ENCODE measurements at regions not wholly inside any gene's neighbourhood (a gene's known extent, or its start where the extent isn't known, plus 50 kb on each side); places are given as distances from the start of the nearest gene placed in this dataset.

DNA sequence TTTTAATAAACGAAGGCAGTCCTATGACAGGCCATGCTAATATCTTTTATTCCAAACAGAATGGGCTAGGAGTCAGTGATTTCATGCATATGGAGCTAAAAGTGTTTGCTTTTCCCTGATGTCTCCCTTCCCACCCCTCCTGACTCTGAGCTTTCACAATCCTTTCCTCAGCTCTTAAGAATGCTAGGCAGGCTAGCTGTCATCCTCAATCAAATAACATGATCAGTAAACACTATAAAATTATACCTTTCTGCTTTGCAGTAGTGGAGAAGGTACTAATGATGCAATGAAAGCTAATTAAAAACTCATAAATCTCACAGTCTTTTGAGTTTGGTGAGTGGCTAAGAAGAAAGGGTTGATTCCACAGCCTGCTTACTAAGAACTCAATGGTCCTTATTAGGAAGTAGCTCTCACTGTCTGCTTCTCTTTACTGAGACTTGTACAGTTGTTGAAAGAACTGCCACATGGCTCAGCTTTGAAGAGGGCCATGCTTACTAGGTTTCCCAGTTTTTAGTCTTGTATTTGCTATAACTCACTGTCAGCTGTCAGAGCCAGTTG, 250.9 kb upstream of the JAG1 start:
- H3K27me3 ChIP-seq (replicated peaks; ENCODE audit: control insufficient read depth, insufficient read depth, low read length), result no peaks in the 10 kb centered on the region
- no peak for DNase-seq (ENCODE audit: extremely low read depth, insufficient read length)
- H3K4me3 ChIP-seq (replicated peaks; ENCODE audit: low read depth, low read length), result no peak overlapping the region
- TF ChIP-seq, protein P1, sequence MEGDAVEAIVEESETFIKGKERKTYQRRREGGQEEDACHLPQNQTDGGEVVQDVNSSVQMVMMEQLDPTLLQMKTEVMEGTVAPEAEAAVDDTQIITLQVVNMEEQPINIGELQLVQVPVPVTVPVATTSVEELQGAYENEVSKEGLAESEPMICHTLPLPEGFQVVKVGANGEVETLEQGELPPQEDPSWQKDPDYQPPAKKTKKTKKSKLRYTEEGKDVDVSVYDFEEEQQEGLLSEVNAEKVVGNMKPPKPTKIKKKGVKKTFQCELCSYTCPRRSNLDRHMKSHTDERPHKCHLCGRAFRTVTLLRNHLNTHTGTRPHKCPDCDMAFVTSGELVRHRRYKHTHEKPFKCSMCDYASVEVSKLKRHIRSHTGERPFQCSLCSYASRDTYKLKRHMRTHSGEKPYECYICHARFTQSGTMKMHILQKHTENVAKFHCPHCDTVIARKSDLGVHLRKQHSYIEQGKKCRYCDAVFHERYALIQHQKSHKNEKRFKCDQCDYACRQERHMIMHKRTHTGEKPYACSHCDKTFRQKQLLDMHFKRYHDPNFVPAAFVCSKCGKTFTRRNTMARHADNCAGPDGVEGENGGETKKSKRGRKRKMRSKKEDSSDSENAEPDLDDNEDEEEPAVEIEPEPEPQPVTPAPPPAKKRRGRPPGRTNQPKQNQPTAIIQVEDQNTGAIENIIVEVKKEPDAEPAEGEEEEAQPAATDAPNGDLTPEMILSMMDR (IDR thresholded peaks at IDR 0.05; ENCODE audit: insufficient read depth, low read length, poor library complexity, severe bottlenecking), result no peak
- no peaks in the 10 kb centered on the region for H3K36me3 ChIP-seq (ENCODE audit: control insufficient read depth, insufficient read depth, low read length)

DNA sequence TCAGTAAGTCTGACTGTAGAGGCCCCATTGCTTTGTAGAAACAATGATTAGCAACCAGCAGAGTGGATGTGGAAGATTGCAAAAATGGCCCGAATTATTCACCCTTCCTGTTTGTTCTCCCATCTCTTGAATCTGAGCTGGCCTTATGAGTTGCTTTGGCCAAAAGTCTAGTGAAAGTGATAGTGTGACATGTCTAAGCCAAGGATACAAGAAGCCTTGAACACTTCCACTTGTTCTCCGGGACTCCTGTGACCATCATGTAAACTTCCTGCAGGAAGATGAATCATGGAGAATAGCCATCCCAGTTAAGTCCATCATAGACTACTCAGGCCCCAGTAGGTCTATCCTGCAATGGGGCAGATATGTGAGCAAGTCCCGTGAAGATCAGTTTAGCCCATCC, 252.0 kb upstream of the JAG1 start:
- Histone ChIP-seq H3K4me3 (replicated peaks; ENCODE audit: low read depth, low read length) (no peak overlapping the region), H3K27me3 (replicated peaks; ENCODE audit: control insufficient read depth, insufficient read depth, low read length) (no peaks in the 10 kb centered on the region), H3K36me3 (ENCODE audit: control insufficient read depth, insufficient read depth, low read length) (no peaks in the 10 kb centered on the region)
- TF ChIP-seq, protein P1 (IDR thresholded peaks at IDR 0.05; ENCODE audit: insufficient read depth, low read length, poor library complexity, severe bottlenecking), result no peak
- DNase-seq (ENCODE audit: extremely low read depth, insufficient read length), result no peak

DNA sequence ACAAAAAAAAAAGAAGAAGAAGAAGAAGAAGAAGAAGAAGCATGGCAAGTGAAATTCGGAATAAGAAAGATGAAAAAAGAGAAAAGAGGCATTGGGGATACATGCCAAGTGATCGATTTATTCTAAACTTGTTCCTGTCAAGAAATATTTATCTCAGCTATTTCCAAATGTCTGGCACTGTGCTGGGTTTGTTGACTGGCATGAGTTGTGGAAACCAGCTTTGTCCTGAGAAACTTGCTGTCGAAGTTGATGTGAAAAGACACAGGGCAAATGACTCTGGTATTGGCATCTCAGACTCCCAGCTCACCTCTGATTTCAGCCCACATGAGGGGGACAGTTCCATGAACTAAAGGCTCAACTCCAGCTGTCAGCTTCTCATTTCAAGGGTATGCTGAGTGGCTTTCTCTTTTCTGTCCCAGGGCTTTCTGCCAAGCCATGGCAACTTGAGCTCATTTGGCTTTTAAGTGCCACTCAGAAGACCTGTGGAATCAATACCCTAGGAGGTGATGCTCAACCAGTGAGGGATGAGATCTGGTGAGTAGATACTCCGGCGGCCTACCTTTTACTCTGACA, 253.3 kb upstream of the JAG1 start:
- no peak for DNase-seq (ENCODE audit: extremely low read depth, insufficient read length)
- Histone ChIP-seq H3K36me3 (ENCODE audit: control insufficient read depth, insufficient read depth, low read length) (no peaks in the 10 kb centered on the region), H3K4me3 (replicated peaks; ENCODE audit: low read depth, low read length) (no peak overlapping the region), H3K27me3 (replicated peaks; ENCODE audit: control insufficient read depth, insufficient read depth, low read length) (no peaks in the 10 kb centered on the region)
- TF ChIP-seq, protein P1 (IDR thresholded peaks at IDR 0.05; ENCODE audit: insufficient read depth, low read length, poor library complexity, severe bottlenecking), result no peak

DNA sequence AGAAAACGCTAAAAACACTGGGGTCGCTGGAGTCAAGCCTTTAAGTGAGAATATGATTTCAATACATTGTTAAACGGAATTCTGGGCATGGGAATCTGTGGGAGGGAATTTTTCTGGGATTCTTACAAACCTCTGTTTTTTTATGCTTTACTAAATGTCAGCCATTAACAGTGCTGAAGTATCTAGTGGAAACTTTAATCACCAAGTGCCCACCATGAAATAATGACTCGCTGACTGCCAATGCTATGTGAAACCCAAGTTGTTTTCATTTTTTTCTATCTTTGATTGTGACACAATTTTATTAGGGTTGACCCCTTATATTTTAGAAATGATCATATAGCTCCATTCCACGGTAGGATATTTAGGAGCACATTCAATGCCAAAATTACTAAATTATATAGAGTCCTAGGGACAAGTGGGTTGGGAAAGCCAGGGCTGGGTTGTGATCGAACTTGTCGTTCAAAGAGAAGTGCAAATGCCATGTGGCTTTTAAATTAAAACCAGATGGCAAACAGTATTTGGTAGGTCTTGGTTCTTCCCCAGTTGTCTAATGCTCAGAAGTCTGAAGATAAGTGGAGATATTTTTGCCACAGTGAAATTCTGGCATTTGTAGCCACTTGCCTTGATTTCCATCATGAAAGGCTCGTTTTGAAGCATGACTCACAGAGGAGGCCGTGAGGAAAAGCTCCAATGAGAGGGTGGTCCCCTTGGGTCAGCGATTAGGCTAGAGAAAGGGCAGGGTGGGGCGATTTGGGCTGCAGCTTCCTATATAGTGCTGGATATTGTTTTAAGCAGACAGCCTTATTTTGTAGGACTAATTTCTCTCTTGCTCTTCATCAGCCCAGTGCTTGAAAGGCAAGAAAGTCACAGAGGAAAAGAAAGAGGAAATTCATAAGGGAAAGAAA, 254.4 kb upstream of the JAG1 start:
- TF ChIP-seq, protein P1 (IDR thresholded peaks at IDR 0.05; ENCODE audit: insufficient read depth, low read length, poor library complexity, severe bottlenecking), result no peak
- no peak overlapping the region for H3K4me3 ChIP-seq (replicated peaks; ENCODE audit: low read depth, low read length)
- no peak for DNase-seq (ENCODE audit: extremely low read depth, insufficient read length)
- no peaks in the 10 kb centered on the region for H3K27me3 ChIP-seq (replicated peaks; ENCODE audit: control insufficient read depth, insufficient read depth, low read length)
- H3K36me3 ChIP-seq (ENCODE audit: control insufficient read depth, insufficient read depth, low read length), result no peaks in the 10 kb centered on the region

DNA sequence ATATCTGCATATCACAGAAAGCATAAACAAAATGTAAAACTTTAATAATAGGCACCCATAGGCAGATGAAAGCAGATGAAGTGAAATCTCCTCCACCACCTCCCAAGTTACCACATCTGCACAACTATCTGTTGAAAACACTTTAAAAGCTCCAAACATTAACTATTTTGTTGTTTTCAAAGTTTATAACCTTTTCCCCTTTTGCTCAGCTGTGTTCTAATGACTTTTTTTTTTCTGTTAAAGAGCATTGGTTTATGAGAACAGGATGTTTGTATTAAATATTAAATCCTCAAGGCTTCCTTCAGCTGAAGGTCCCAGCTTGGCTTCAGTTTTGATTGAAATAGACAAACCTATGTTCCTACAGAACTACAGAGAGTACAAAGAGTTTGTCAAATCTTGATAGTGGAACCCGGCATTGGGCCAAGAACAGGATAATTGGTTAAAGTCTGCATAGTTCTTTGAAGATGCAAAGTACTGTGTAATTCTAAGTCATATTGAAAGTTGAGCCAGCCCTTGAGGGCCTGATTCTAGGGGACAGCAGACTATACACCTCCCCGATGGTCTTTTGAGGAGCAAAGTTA, 255.1 kb upstream of the JAG1 start:
- Histone ChIP-seq H3K4me3 (replicated peaks; ENCODE audit: low read depth, low read length) (no peak overlapping the region), H3K27me3 (replicated peaks; ENCODE audit: control insufficient read depth, insufficient read depth, low read length) (no peaks in the 10 kb centered on the region), H3K36me3 (ENCODE audit: control insufficient read depth, insufficient read depth, low read length) (no peaks in the 10 kb centered on the region)
- TF ChIP-seq, protein P1 (IDR thresholded peaks at IDR 0.05; ENCODE audit: insufficient read depth, low read length, poor library complexity, severe bottlenecking), result no peak
- no peak for DNase-seq (ENCODE audit: extremely low read depth, insufficient read length)
